T-helper 1 cell treated with Interleukin-12 subunit alpha and Interleukin-12 subunit beta and Interleukin-4 antibody, amounts not matched to agents 30 μg/mL and 1 μg/mL, for 36 hours (primary cell): ENCODE measurements at regions not wholly inside any gene's neighbourhood (a gene's known extent, or its start where the extent isn't known, plus 50 kb on each side); places are given as distances from the start of the nearest gene placed in this dataset.

Source experiments
- H3K27ac Mint-ChIP-seq: one replicate; pipeline ENCODE4 v1.8.0; 2021; ENCODE audit warnings: mild to moderate bottlenecking, mixed read lengths
- H3K27me3 Mint-ChIP-seq: one replicate; pipeline ENCODE4 v1.8.0; 2021; ENCODE audit warnings: low read depth, mixed read lengths
- H3K36me3 Mint-ChIP-seq: one replicate; pipeline ENCODE4 v1.8.0; 2021; ENCODE audit warnings: low read depth, mixed read lengths
- H3K4me1 Mint-ChIP-seq: one replicate; pipeline ENCODE4 v1.8.0; 2021; ENCODE audit warnings: low read depth, mixed read lengths
- H3K4me3 Mint-ChIP-seq: one replicate; pipeline ENCODE4 v1.8.0; 2021; ENCODE audit warnings: mild to moderate bottlenecking, moderate library complexity, mixed read lengths
- H3K9me3 Mint-ChIP-seq: one replicate; pipeline ENCODE4 v1.8.0; 2021; ENCODE audit warnings: mixed read lengths

DNA sequence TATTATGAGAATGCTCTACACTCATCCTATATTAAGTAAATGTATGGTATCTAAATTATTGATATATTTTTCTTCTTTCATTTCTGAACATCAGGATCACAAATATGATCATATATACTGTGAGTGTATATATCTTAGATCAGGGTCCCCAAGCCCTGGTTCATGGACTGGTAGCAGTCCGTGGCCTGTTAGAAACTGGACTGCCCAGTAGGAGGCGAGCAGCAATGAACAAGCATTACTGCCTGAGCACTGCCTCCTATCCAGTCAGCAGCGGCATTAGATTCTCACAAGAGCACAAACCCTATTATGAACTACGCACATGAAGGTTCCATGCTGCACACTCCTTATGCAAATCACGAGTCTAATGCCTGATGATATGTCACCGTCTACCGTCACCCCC, 1247.1 kb upstream of the NXPH2 start:
- Mint-ChIP-seq H3K27me3 (no peaks in the 10 kb centered on the region), H3K4me3 (no peak overlapping the region), H3K4me1 (no peaks in the 10 kb centered on the region), H3K27ac (no peak overlapping the region), H3K9me3 (peaks cover 4% of the 10 kb centered on the region), H3K36me3 (no peaks in the 10 kb centered on the region)

DNA sequence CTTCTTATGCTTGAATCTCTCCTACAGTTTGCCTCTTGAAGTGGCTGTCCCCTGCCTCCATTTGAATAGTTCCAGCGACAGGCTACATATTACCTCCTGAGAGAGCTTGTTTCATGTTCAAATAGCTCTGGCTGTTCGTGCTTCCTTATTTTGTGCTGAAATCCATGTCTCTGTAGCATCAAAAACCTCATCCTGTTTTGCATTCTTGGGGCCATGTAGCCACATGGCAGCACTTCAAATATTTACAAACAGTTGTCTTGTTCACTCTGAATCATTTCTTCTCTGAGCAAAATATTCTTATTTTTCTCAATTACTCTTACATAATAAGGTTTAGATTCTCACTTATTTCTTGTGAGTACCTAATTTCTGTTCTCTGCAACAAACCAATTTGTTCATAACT, 1243.1 kb upstream of the NXPH2 start:
- no peaks in the 10 kb centered on the region for H3K27me3 Mint-ChIP-seq
- H3K9me3 Mint-ChIP-seq = peaks cover 4% of the 10 kb centered on the region
- H3K36me3 Mint-ChIP-seq = no peaks in the 10 kb centered on the region
- H3K4me1 Mint-ChIP-seq = no peaks in the 10 kb centered on the region
- no peak overlapping the region for H3K27ac Mint-ChIP-seq
- no peak overlapping the region for H3K4me3 Mint-ChIP-seq

DNA sequence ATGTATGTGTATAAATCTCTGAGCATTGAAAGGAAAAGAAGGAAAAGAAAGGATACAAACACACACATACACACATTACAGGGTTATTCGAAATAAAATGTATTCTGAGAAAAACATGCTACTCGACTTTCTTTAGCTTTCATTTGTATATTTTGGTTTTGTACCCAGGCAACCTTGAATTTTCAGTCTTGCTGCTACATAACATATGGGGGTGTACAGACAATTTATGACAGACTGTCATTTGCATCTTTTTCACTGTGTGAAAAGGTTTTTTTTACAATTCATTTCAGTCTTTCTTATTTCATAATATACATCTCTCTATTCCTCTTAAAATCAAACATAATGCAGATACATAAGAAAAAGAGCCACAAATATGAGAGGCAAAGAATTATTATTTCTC, 1238.4 kb upstream of the NXPH2 start:
- Mint-ChIP-seq H3K27me3 (no peaks in the 10 kb centered on the region), H3K36me3 (no peaks in the 10 kb centered on the region), H3K4me1 (no peaks in the 10 kb centered on the region), H3K27ac (no peak overlapping the region), H3K4me3 (no peak overlapping the region), H3K9me3 (peaks cover 6% of the 10 kb centered on the region)

DNA sequence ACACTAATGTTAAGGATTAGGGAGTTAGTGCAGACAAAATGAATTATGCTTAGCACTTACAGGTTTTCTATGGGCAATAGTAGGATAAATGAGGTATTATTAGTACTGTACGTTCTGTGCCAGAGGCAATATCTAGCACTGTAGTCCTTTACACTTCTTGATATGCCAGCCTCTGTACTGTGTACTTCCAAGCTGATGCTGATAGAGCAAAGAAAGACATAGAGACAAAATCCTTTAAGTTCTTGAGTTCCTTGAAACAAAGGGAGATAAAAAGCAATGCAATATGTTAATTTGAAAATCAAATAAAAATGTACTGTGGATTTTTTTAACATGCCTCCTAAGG, 1234.0 kb upstream of the NXPH2 start:
- H3K27ac Mint-ChIP-seq = no peak overlapping the region
- H3K27me3 Mint-ChIP-seq = no peaks in the 10 kb centered on the region
- no peaks in the 10 kb centered on the region for H3K4me1 Mint-ChIP-seq
- no peaks in the 10 kb centered on the region for H3K36me3 Mint-ChIP-seq
- H3K4me3 Mint-ChIP-seq = no peak overlapping the region
- H3K9me3 Mint-ChIP-seq = peaks cover 11% of the 10 kb centered on the region

DNA sequence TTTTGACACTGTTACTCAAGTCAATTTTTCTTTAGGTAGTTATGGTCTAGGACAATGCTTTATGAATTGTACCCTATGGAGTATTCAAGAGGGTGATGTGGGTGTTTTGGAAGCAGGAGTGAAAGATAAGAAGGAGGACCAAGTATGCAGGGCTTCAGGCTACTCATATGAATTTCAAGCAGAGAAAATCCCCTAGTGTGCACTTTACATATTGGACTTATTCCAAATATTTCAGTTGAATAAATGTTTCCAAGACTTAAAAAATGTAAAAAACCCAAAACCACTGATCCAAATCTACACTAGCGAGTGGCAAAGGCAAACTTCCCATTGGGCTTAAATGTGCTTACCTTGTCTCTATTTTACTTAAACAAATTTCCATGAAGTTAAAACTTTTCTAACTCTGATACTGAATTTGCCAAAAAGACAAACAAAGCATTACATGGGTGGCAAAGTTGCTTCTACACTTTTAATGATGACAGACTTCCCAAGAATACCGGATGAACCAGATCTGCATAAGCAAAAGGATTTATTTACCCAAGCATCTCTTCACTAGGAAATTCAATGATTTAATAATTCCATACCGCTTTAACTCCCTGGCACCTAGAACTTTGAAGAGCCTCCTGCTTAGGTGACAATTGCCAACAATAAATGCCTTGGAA, 1233.5 kb upstream of the NXPH2 start:
- Mint-ChIP-seq H3K36me3 (no peaks in the 10 kb centered on the region), H3K27me3 (no peaks in the 10 kb centered on the region), H3K27ac (no peak overlapping the region), H3K4me3 (no peak overlapping the region), H3K4me1 (no peaks in the 10 kb centered on the region), H3K9me3 (peaks cover 13% of the 10 kb centered on the region)

DNA sequence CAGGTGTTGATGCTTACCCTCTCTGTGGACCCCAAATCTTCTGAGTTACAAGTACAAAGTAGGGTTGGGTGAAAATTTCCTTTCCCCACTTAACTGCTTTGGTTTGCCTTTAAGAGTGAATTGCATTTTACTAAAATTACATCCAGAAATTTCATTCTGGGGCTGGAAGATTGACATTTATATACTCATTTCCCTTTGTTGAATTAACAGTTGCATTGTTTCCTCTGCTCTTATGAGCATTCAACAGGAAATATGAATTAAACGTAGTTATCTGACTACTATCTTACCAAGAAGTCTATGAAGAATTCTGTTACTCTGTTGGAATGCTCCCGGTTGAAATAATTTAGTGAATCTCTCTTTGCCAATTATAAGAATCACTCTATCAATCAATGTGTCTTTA, 1231.1 kb upstream of the NXPH2 start:
- Mint-ChIP-seq H3K4me3 (no peak overlapping the region), H3K4me1 (no peaks in the 10 kb centered on the region), H3K36me3 (no peaks in the 10 kb centered on the region), H3K27me3 (no peaks in the 10 kb centered on the region), H3K27ac (no peak overlapping the region), H3K9me3 (peaks cover 7% of the 10 kb centered on the region)

DNA sequence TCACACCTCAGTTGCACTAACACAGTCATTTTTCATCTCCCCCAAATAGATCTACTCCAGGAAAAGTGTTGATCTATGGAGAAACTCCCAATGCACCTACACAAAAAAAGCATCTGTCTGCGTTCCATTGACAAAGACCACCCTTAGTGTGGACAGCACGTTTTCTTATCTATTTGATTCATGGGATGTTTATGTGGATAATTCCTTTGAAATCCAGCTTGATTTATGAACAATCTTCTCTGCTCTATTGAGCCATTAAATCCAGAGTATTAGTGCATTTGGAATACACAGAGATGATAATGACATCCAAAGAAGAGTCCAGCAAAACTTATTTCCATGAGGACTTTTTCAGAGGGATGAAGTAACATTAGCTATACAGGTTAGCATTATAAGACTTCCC, 1221.9 kb upstream of the NXPH2 start:
- H3K27ac Mint-ChIP-seq = no peak overlapping the region
- no peak overlapping the region for H3K4me3 Mint-ChIP-seq
- no peaks in the 10 kb centered on the region for H3K36me3 Mint-ChIP-seq
- peaks cover 7% of the 10 kb centered on the region for H3K9me3 Mint-ChIP-seq
- no peaks in the 10 kb centered on the region for H3K27me3 Mint-ChIP-seq
- H3K4me1 Mint-ChIP-seq = no peaks in the 10 kb centered on the region

DNA sequence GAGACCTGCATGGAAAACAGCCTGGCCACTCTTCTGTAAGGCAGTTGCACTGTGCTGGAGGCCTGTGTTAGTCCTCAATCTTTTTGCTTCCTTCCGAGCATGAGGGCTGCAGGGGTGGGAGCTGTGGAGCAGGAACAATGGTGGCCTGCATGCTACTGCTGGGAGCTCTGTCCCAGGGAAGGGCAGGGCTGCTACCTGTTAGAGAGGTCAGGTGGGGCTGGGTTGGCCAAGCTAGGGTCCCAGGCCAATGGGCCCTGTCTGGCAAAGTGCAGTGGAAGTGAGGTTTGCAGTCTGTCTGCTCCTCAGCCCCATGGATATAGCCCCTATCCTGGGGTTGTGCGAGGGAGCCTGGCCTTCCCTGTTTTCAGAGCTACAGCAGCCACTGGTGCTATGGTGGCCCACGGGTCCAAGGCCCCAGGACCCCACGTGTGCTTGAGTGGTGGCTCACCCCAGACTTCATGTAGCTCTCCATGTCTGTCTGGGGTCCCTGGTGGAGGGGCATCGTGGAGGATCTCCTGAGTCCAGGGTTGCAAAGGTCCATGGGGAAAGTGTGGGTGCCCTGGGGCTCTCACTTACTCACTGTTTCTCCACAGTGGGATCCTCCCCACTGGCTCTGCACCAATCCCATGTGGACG, 1212.6 kb upstream of the NXPH2 start:
- H3K27ac Mint-ChIP-seq = no peak overlapping the region
- H3K9me3 Mint-ChIP-seq = peaks cover 17% of the 10 kb centered on the region
- H3K4me3 Mint-ChIP-seq = no peak overlapping the region
- H3K4me1 Mint-ChIP-seq = no peaks in the 10 kb centered on the region
- no peaks in the 10 kb centered on the region for H3K27me3 Mint-ChIP-seq
- no peaks in the 10 kb centered on the region for H3K36me3 Mint-ChIP-seq

DNA sequence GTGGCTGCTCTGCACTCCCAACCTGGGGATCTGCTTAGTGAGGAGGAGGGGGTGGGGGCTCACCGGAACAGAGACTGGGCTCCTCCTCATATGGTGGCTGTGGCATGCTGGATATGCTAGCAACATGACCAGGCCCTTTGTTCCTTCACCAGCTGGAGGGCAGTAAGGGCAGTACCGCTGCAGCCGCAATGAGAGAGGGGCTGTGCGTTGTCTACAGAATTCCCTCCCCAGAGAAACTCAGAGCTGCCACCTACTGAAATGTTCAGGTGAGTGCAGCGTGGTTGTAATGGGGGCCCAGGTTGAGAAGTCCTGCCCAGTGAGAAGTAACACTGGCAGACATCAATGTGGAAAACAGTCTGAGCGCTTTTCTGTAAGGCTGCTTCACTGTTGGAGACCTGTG, 1211.9 kb upstream of the NXPH2 start:
- Mint-ChIP-seq H3K36me3 (no peaks in the 10 kb centered on the region), H3K27me3 (no peaks in the 10 kb centered on the region), H3K4me3 (no peak overlapping the region), H3K27ac (no peak overlapping the region), H3K4me1 (no peaks in the 10 kb centered on the region), H3K9me3 (peaks cover 24% of the 10 kb centered on the region)

DNA sequence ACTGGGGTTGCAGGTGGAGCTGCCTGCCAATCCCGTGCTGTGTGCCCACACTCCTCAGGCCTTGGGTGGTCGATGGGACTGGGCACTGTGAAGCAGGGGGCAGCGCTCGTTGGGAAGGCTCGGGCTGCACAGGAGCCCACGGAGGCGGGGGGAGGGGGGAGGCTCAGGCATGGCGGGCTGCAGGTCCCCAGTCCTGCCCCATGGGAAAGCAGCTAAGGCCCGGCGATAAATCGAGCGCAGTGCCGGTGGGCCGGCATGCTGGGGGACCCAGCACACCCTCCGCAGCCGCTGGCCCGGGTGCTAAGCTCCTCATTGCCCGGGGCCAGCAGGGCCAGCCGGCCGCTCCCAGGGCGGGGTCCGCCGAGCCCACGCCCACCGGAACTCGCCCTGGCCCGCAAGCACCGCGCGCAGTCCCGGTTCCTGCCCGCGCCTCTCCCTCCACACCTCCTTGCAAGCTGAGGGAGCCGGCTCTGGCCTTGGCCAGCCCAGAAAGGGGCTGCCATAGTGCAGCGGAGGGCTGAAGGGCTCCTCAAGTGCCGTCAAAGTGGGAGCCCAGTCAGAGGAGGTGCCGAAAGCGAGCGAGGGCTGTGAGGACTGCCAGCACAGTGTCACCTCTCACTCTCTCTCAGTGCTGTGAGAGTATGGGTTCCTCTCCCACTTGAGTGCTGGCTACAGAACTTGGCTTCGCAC, 1210.6 kb upstream of the NXPH2 start:
- H3K9me3 Mint-ChIP-seq = peaks cover 24% of the 10 kb centered on the region
- no peak overlapping the region for H3K4me3 Mint-ChIP-seq
- H3K27me3 Mint-ChIP-seq = no peaks in the 10 kb centered on the region
- H3K27ac Mint-ChIP-seq = no peak overlapping the region
- H3K4me1 Mint-ChIP-seq = no peaks in the 10 kb centered on the region
- H3K36me3 Mint-ChIP-seq = no peaks in the 10 kb centered on the region

DNA sequence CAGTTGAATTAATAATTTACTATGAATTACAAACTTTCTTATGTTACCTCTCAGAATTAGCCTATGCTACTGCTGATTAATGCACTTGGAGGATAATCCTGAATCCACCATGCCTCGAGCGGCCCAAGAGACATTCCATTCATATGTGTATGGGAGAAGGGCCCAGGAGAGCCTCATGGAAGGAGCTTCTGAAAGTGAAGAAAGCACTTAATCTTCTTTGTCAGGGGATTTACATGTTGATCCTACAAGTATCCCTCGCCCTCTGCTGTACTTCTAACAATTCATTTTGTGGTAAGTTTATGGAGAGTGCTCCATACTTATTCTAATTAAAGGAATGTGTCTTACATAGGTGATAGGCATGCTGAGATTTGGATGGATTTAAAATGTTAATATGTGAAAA, 1189.1 kb upstream of the NXPH2 start:
- no peak overlapping the region for H3K27ac Mint-ChIP-seq
- H3K27me3 Mint-ChIP-seq = no peaks in the 10 kb centered on the region
- no peaks in the 10 kb centered on the region for H3K36me3 Mint-ChIP-seq
- H3K9me3 Mint-ChIP-seq = peaks cover 15% of the 10 kb centered on the region
- no peak overlapping the region for H3K4me3 Mint-ChIP-seq
- no peaks in the 10 kb centered on the region for H3K4me1 Mint-ChIP-seq

DNA sequence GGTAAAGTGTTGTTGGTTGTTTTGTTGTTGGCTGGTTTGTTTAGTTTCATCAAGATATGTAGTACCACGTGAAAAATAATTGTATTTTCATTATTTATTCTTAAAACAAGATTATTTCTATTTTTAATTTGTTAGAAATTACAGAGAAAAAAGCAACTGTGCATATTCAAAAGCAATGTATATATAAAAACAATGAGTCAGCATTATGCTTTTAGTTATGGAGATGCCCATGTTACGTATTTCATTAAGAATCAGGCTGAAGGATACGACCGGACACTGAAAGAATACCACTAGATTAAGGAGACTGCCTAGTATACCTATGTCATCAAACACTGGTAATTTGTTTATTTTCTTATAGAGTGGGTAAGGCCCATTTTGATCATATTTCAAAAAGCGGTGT, 1188.4 kb upstream of the NXPH2 start:
- no peaks in the 10 kb centered on the region for H3K4me1 Mint-ChIP-seq
- H3K4me3 Mint-ChIP-seq = no peak overlapping the region
- no peaks in the 10 kb centered on the region for H3K36me3 Mint-ChIP-seq
- no peaks in the 10 kb centered on the region for H3K27me3 Mint-ChIP-seq
- H3K27ac Mint-ChIP-seq = no peak overlapping the region
- H3K9me3 Mint-ChIP-seq = peaks cover 14% of the 10 kb centered on the region

DNA sequence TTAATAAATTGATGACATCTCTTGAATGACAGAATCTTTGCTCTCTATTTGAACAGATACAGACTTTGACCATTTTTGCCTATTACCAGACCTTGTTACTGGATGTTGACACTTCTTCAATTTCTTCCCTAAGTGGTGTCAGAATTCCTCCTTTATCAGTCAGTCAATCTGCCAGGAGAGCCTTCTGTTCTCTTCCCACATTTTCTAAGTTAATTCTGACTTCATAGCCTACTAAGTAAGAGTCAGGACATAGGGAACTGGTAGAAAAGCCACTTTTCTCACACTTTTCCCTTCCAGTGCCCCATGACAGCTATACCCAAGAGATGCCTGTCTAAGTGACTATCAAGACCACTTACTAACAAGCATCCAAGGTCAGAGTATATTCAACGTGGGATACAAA, 1187.5 kb upstream of the NXPH2 start:
- Mint-ChIP-seq H3K4me3 (no peak overlapping the region), H3K9me3 (peaks cover 5% of the 10 kb centered on the region), H3K4me1 (no peaks in the 10 kb centered on the region), H3K36me3 (no peaks in the 10 kb centered on the region), H3K27ac (no peak overlapping the region), H3K27me3 (no peaks in the 10 kb centered on the region)

DNA sequence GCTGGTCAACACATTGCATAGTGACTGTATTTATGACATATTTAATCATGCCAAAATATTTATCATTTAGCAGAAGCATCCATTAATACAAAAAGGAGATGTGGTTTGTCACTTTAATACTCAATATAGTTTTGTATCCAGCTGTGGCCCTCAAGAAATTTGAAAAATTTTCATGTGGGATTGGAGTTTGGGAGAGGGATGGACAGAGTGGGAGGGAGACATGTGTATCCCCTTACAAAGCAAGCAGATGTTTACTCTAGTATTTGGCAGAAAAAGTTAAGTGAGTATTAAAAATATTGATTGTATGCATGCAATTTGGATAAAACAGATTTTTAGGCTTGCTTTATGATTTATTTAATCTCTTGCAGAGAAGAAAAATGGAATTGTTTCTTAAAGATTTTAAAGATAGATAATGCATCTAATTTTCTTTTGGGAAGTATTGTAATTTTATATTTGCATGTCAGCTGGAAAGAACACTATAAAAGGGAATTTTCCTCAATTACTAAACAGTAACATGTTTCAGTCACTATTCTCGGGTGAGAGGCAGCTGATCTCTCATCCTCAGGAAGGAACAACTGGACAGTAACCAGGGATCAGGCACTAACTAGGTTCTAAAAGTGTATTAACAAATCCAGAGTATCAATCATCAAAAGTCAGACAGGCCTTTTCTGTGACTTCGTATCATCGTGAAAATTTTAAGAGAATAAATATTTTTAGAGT, 1184.7 kb upstream of the NXPH2 start:
- no peak overlapping the region for H3K27ac Mint-ChIP-seq
- H3K9me3 Mint-ChIP-seq = no peaks in the 10 kb centered on the region
- H3K4me1 Mint-ChIP-seq = no peaks in the 10 kb centered on the region
- no peak overlapping the region for H3K4me3 Mint-ChIP-seq
- no peaks in the 10 kb centered on the region for H3K27me3 Mint-ChIP-seq
- H3K36me3 Mint-ChIP-seq = no peaks in the 10 kb centered on the region

DNA sequence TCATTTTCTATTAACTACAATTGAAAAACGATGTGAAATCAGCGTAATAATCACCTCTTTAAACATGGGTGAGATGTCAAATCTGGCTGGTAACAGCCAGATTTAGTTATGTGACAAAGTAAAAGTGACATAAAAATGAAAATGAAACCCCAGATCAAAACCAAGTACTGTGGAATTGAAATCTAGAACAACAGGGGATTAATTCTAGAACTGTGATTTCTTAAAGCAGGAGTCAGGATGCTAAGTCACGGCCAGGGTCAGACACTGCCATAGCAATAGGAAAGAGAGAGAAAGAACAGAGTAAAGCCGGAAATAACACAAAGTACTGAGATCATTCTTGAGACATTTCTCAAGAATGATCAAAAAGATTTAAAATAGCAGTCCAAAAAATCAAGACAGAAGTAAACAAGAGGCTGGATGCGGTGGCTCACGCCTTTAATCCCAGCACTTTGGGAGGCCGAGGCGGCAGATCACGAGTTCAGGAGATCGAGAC, 1183.7 kb upstream of the NXPH2 start:
- Mint-ChIP-seq H3K36me3 (no peaks in the 10 kb centered on the region), H3K4me1 (no peaks in the 10 kb centered on the region), H3K27ac (no peak overlapping the region), H3K9me3 (no peaks in the 10 kb centered on the region), H3K4me3 (no peak overlapping the region), H3K27me3 (no peaks in the 10 kb centered on the region)
